ENCODE measurements at regions not wholly inside any gene's neighbourhood (a gene's known extent, or its start where the extent isn't known, plus 50 kb on each side); places are given as distances from the start of the nearest gene placed in this dataset.

GRCh38 chr15:92711457-92711831 lies 55.9 kb upstream of the FAM174B start:
- TF ChIP-seq POLR2AphosphoS5 (IDR thresholded peaks at IDR 0.05; ENCODE audit: low read depth) = no peak
- TF ChIP-seq JUNB (IDR thresholded peaks at IDR 0.05; ENCODE audit: unreplicated experiment) = no peak

All from GM23338 (cell line).